GM10266 (cell line): ENCODE measurements at regions not wholly inside any gene's neighbourhood (a gene's known extent, or its start where the extent isn't known, plus 50 kb on each side); places are given as distances from the start of the nearest gene placed in this dataset.

ENCODE experiments used
- DNase-seq: peaks from one replicate; pipeline ENCODE4 v3.0.0; 2012; ENCODE audit errors: extremely low spot score
- CTCF ChIP-seq: IDR thresholded peaks from 2 replicates; pipeline ENCODE4 v1.5.1; 2012; ENCODE audit warnings: mild to moderate bottlenecking, low read depth; ENCODE audit not compliant: control insufficient read depth, insufficient read depth; ENCODE audit errors: missing control alignments

GRCh38 chr1:69320757-69321211, 246.9 kb upstream of the LRRC7 start:
- no peak for TF ChIP-seq CTCF
- DNase-seq = peak; percentile 16

- no peak for DNase-seq
- TF ChIP-seq CTCF = no peak
These were observed 246.4 kb upstream of the LRRC7 start for GRCh38 chr1:69321311-69321710.

- no peak for TF ChIP-seq CTCF
- no peak for DNase-seq
These were observed 239.5 kb upstream of the LRRC7 start for GRCh38 chr1:69328186-69328585.

- TF ChIP-seq CTCF = no peak
- DNase-seq = no peak
These were observed 204.5 kb upstream of the LRRC7 start for GRCh38 chr1:69363236-69363635.

- no peak for TF ChIP-seq CTCF
- no peak for DNase-seq
These were observed 194.2 kb upstream of the LRRC7 start for GRCh38 chr1:69373520-69373919.

GRCh38 chr1:69376408-69376807, 191.3 kb upstream of the LRRC7 start:
- TF ChIP-seq CTCF = no peak

GRCh38 chr1:69377507-69377906, 190.2 kb upstream of the LRRC7 start:
- no peak for DNase-seq
- no peak for TF ChIP-seq CTCF

More at GRCh38 chr1:69376408-69376807, 191.3 kb upstream of the LRRC7 start:
- no peak for DNase-seq
